ENCODE measurements at regions not wholly inside any gene's neighbourhood (a gene's known extent, or its start where the extent isn't known, plus 50 kb on each side); places are given as distances from the start of the nearest gene placed in this dataset.

DNA sequence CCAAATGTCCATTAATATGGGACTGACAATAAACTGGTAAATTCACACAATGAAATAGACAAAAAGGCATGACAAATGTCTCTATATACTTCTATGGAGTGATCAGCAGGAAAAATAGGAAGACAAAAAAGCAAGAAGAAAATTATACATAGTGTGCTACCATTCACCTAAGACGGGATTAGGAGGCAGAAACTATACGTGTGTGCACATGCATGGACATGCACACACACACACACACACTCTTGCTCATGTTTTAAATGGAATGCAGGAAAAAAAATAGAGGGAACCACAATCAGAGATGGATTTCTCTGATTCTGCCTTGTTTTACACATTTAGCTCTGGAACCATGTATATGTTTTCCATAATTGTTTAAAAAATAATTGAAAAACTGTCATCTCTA, 119.0 kb downstream of the ZFAND4 start:
- TF ChIP-seq EZH2 (IDR thresholded peaks at IDR 0.05; ENCODE audit: borderline replicate concordance, control insufficient read depth, low read depth, low read length), result no peak
- TF ChIP-seq, protein P1, sequence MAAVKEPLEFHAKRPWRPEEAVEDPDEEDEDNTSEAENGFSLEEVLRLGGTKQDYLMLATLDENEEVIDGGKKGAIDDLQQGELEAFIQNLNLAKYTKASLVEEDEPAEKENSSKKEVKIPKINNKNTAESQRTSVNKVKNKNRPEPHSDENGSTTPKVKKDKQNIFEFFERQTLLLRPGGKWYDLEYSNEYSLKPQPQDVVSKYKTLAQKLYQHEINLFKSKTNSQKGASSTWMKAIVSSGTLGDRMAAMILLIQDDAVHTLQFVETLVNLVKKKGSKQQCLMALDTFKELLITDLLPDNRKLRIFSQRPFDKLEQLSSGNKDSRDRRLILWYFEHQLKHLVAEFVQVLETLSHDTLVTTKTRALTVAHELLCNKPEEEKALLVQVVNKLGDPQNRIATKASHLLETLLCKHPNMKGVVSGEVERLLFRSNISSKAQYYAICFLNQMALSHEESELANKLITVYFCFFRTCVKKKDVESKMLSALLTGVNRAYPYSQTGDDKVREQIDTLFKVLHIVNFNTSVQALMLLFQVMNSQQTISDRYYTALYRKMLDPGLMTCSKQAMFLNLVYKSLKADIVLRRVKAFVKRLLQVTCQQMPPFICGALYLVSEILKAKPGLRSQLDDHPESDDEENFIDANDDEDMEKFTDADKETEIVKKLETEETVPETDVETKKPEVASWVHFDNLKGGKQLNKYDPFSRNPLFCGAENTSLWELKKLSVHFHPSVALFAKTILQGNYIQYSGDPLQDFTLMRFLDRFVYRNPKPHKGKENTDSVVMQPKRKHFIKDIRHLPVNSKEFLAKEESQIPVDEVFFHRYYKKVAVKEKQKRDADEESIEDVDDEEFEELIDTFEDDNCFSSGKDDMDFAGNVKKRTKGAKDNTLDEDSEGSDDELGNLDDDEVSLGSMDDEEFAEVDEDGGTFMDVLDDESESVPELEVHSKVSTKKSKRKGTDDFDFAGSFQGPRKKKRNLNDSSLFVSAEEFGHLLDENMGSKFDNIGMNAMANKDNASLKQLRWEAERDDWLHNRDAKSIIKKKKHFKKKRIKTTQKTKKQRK (IDR thresholded peaks at IDR 0.05; ENCODE audit: low read depth, low read length), result no peak
- TF ChIP-seq, protein P2, sequence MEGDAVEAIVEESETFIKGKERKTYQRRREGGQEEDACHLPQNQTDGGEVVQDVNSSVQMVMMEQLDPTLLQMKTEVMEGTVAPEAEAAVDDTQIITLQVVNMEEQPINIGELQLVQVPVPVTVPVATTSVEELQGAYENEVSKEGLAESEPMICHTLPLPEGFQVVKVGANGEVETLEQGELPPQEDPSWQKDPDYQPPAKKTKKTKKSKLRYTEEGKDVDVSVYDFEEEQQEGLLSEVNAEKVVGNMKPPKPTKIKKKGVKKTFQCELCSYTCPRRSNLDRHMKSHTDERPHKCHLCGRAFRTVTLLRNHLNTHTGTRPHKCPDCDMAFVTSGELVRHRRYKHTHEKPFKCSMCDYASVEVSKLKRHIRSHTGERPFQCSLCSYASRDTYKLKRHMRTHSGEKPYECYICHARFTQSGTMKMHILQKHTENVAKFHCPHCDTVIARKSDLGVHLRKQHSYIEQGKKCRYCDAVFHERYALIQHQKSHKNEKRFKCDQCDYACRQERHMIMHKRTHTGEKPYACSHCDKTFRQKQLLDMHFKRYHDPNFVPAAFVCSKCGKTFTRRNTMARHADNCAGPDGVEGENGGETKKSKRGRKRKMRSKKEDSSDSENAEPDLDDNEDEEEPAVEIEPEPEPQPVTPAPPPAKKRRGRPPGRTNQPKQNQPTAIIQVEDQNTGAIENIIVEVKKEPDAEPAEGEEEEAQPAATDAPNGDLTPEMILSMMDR (IDR thresholded peaks at IDR 0.05 in 2 of 3, conservative IDR thresholded peaks at IDR 0.05 in 1 of 3; ENCODE audit: control insufficient read depth in 2 of 3, extremely low read depth in 1 of 3, insufficient read depth in 1 of 3, low read depth in 3 of 3, low read length in 3 of 3), result no peak
- TF ChIP-seq POLR2A (IDR thresholded peaks at IDR 0.05; ENCODE audit: low read depth, low read length), result no peak
- no peak for TF ChIP-seq TAF1 (IDR thresholded peaks at IDR 0.05; ENCODE audit: borderline replicate concordance, low read depth, low read length)
- TF ChIP-seq, protein P3, sequence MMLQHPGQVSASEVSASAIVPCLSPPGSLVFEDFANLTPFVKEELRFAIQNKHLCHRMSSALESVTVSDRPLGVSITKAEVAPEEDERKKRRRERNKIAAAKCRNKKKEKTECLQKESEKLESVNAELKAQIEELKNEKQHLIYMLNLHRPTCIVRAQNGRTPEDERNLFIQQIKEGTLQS (IDR thresholded peaks at IDR 0.05; ENCODE audit: borderline replicate concordance, extremely low read depth, low read depth, low read length), result no peak
- no peak for TF ChIP-seq POU2F2 (IDR thresholded peaks at IDR 0.05; ENCODE audit: borderline replicate concordance, low read depth, low read length)
- TF ChIP-seq POLR2AphosphoS5 (IDR thresholded peaks at IDR 0.05; ENCODE audit: low read length), result no peak
- no peak for TF ChIP-seq HCFC1 (IDR thresholded peaks at IDR 0.05; ENCODE audit: low read length)
- TF ChIP-seq, protein P4, sequence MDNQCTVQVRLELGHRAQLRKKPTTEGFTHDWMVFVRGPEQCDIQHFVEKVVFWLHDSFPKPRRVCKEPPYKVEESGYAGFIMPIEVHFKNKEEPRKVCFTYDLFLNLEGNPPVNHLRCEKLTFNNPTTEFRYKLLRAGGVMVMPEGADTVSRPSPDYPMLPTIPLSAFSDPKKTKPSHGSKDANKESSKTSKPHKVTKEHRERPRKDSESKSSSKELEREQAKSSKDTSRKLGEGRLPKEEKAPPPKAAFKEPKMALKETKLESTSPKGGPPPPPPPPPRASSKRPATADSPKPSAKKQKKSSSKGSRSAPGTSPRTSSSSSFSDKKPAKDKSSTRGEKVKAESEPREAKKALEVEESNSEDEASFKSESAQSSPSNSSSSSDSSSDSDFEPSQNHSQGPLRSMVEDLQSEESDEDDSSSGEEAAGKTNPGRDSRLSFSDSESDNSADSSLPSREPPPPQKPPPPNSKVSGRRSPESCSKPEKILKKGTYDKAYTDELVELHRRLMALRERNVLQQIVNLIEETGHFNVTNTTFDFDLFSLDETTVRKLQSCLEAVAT (IDR thresholded peaks at IDR 0.05), result no peak
- TF ChIP-seq, protein P5, sequence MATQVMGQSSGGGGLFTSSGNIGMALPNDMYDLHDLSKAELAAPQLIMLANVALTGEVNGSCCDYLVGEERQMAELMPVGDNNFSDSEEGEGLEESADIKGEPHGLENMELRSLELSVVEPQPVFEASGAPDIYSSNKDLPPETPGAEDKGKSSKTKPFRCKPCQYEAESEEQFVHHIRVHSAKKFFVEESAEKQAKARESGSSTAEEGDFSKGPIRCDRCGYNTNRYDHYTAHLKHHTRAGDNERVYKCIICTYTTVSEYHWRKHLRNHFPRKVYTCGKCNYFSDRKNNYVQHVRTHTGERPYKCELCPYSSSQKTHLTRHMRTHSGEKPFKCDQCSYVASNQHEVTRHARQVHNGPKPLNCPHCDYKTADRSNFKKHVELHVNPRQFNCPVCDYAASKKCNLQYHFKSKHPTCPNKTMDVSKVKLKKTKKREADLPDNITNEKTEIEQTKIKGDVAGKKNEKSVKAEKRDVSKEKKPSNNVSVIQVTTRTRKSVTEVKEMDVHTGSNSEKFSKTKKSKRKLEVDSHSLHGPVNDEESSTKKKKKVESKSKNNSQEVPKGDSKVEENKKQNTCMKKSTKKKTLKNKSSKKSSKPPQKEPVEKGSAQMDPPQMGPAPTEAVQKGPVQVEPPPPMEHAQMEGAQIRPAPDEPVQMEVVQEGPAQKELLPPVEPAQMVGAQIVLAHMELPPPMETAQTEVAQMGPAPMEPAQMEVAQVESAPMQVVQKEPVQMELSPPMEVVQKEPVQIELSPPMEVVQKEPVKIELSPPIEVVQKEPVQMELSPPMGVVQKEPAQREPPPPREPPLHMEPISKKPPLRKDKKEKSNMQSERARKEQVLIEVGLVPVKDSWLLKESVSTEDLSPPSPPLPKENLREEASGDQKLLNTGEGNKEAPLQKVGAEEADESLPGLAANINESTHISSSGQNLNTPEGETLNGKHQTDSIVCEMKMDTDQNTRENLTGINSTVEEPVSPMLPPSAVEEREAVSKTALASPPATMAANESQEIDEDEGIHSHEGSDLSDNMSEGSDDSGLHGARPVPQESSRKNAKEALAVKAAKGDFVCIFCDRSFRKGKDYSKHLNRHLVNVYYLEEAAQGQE (IDR thresholded peaks at IDR 0.05; ENCODE audit: low read depth, low read length), result no peak
- TF ChIP-seq CEBPB (IDR thresholded peaks at IDR 0.05; ENCODE audit: borderline replicate concordance in 1 of 2, low read depth in 2 of 2, low read length in 2 of 2), result no peak

Data from GM12878 (cell line).